NCI-H524 (cell line): ENCODE measurements at regions not wholly inside any gene's neighbourhood (a gene's known extent, or its start where the extent isn't known, plus 50 kb on each side); places are given as distances from the start of the nearest gene placed in this dataset.

Experiments used
- DNase-seq, 2 experiments: peaks; one replicate each; lab custom pipeline; 2025; lab: John Stamatoyannopoulos, UW

DNA sequence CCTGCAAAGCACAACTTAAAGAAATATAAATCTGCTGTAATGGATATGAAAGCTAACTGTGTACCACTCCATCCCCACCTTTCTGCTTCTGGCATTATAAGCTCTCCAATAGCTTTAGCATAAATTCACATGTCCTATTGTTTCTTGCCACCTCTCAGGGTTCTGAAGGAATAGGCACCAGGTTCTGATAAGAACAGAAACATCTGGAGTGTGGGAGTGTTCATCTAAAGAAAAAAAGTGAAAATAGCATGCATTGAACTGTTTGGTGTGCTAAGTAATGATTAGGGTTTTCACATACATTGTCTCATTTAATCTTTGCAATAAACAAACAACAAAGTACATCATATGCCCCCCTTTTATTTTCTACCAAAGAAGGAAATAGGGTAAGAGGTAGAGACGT is 72.3 kb downstream of the FAM76B start:
- DNase-seq, result no peak

DNA sequence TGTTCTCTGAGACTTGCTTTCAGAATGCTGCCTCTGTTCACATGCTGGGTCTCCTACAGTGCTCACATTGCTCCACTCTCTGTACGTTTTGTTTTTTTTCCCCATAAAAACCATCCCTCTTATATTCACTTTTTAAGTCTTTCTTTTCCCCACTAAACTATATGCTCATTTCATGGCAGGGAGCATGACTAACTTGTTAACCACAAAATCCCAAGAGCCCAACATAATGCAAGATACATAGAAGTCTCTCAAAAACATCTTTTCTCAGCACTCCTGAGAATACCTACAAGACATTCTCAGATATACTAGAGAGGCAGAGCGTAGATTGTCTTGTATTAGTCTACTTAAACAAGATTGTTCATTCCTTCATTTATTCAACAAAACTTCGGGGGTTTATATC is 73.3 kb downstream of the FAM76B start:
- no peak for DNase-seq

DNA sequence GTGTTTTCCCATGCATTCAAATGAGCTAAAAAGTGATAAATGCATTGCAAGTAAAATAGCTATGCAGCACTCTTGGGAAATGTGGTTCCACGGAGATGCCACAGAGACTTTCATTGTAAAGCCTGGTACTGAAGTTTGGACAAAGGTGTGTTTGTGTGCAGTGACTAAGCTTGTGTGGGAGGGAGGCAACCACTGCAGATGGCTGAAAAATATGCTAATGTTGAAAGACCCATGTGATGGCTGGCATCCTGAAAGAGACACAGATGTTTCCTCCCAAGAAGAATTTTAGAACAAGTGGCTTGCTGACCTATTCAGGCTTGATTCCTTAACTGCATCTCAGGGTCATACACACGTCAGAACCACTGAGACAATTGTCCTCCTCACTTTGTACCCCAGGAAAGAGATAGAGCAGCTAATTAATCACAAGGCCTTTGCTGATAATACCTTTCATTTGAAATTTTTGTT is 73.8 kb downstream of the FAM76B start:
- no peak for DNase-seq

DNA sequence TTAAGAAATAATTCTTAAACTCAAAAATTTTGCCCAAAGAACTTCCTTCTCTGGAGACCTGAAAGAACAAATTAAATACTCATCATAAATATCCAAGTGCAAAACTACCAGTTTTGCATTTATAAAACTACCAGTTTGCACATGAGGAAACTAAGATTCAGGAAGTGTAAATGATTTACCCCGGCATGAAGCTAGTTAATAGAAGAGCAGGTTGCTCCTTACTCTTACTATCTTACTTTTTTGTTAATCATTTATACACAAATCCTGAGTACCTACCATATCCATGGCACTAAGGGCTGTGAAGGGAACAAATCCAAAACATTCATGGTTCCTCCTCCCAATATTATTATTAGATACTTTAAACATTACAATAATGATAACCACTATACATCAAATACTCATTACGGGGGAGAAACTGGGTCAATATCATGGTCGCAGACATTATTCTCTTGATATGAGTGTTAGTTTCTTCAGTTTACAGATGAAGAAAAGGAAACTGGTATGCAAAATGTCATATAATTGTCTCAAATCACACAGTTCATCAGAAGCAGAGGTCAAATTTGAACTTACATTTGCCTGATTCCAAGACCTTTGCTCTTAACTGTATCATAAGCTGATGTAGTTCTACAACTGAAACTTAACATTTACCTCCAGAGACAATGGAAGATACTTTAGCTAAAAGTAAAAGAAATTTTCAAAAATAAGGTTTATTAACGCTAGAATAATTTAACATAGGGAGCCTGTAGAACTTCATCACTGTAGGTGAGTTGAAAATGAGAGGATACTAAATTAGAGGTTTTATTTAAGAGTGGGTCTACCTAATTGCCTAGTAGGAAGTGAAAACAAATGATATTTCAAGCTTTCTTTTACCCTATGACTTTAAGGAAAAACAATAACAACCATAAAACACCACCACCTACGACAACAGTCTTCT is 74.5 kb downstream of the FAM76B start:
- DNase-seq, result no peak

DNA sequence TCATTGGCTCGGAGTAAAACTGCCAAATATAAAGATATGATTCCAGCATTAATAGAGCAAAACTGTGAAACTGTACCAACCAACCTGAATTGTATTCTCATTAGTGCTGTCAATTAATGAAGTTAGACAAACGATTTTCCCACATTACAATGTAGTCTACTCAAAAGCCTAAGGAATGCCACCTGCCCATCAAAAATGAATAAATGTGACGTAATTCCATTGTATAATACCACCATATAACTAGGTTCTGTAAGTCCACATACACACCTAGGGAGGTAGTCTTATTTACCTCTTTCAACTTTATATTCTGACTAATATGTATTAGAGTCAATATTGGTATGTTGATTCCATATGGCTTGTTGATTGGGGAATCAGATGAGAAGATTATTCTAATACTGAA is 76.2 kb downstream of the FAM76B start:
- no peak for DNase-seq

DNA sequence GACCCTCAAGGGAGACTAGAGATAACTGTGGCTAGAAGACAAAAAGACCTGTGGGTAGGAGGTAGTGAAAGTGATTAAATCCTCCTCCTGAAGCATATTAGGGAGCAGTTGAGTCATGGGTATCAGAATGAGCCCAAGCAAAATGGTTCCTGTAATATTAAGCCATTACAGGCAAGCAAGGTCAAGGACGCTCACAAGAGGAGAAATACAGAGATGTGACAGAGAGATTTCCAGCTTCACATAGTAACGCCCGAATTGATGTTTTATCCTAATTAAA is 77.7 kb downstream of the FAM76B start:
- no peak for DNase-seq

DNA sequence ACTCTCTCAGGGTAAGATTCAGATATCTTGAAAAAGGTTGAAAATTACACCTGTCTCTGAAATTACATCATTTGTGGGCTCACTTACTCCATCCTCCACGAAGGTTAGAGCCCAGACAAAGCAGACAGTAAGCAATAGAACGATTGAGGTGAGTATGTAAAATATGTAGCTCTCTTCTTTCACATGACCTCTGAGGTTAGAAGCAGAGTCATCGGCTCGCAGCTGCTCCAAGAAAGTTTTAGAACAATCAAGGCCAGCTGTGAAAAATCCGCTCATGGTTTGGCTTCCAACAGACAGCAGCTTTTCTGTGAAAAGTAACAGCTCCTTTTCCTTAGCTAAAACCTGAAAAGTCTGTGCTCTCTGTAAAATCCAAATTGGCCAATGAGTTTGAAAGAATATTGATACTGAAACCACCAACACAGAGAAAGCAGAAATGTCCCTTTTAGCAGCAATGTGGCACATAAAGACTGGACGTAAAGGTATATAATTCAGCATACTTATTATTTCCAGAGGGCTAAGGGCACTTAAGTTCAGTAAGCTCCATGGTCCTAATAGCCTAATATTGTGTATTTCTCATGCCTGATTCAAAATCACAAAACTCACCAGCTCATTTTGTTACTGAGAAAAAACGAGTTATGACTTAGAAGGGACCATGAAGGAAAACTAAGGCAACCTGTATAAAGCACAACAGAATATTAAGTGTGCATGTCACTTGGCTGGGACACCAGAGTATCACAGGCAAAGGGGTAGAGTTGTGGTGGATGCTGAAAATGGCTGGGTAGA is 78.2 kb downstream of the FAM76B start:
- no peak for DNase-seq

DNA sequence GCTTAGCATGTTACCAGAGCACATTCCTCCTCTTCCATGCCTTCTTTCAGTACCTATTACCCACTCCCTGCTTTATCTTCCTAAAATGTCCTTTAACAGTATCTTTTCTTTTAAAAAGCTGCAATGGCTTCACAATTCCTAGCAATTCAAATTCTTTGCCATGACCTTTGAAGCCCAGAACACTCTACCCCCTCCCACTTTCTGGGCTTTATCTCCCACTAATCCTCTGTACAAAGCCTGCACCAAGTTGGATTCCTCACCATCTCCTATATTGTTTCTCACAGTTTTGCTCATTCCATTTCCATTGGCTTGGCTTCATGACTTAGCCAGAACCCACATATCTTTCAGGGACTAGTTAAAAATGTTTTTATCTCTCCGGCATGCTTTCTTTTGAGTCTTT is 80.9 kb downstream of the FAM76B start:
- DNase-seq, result no peak

DNA sequence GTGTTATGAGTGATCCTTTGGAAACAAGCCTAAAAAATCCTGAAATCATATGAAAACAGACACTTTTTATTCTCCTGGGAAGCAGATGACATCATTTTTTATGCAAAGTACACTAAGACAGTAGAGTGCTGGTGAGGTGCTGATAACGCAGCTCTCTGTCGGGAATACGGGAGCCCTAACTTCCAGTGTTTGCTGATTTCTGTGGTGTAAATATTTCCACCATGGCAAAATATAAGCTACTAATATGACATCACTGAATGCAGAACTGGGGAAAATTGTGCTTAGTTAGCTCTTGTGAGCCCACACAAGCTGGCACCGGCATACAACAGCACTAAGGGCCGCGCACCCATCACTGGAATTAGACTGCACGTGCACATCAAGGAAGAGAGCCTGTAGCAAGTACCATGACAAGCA is 82.6 kb downstream of the FAM76B start:
- no peak for DNase-seq

DNA sequence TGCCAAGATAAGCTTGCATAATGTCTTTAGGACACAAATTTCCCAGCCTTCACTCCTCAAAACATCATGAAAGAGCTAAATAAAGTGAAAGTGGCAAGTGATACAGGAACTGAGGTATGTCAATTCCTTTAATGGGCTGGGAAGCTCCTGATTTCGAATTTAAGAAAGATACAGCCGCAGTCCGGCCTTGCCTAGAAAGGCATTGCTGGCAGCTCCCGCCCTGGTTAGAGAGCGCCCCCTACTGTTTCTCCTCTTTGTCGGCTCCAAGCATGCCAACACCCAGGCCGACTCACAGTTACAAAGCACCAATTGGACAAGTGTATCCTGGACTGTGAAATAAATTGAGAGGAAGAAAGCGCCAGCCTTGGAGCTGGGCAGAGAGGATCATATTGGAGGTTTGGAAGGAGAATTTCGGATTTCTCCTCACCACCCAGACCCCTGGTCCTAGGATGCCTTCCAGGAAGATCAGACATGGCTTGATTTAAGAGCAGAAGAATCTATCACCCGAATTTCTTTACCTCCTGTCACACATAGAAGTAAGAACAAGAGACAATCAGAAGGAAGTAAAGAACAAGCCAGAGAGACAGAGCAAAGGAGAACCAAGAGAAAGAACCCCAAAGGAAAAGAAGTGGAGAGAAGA is 84.0 kb downstream of the FAM76B start:
- DNase-seq, result peak; percentile 64 to 81

DNA sequence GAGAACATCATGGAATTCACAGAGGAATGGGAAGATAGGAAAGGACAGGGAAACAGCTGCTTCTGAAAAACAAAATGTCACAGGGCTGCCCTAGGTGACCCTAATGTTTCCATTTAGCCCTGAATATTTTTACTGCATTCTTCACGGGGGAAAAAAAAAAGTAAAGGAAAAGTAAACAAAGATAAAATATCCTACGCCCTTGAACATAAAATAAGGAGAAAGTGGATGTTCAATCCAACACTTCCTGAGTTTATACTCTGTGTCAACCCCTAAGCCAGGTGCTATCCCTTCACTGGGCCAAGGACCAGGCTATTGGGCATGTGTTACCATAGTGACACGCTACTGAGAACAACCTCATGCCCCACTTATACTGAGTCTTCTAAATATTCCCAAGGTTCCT is 84.7 kb downstream of the FAM76B start:
- DNase-seq, result peak in 1 of 2 experiments; percentile 60

DNA sequence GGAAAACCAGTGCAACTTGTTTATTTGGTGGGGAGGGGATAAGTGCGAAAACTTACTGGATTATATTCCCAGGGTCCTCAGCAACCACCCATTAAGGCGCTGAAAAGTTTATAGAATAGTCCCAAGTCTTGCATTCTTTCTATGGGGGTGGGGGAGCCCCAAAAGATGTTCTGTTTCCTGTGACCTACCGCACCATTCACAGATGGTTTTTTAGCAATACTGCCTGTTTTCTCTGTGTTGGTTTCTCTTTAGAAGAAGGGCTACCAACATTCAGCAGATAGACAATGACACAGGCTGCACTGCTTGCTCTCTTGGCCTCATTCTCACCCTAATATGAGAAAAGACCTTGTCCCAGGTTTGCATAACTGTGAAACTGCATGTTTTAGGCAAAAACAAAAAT is 86.5 kb downstream of the FAM76B start:
- DNase-seq, result no peak

DNA sequence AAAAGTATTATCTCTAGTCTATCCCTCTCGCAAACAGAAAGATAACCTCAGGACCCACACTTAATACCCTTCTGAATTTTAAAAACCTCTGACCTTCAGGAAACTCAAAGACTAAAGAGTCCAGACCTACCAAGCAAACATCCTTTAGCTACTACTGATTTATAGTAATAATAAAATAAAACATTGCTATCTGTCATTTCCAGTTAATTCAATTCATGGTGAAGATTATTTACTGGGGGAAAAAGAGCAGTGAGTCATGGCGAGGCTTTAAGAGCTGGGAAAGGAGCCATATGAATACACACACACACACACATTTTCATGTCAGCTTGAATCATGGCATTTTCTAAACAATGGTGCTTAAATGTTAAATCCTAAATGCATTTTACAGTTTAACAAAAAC is 87.1 kb downstream of the FAM76B start:
- DNase-seq, result no peak

DNA sequence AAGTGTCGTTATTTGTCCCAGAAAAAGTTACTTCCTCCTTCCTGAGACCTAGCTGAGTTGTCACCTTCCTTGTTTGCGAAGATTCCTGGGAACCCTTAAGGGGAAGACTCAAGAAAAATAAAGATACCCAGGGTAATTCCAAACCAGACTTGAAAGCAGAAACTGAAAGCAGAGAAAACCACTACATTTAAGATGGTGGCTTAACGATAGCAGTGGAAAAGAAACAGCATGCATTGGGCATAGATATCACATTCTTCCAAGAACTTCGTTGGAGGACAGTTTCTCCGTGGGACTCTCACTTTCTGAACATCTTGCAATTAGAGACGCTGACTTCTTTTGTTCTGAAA is 89.1 kb downstream of the FAM76B start:
- DNase-seq, result no peak

DNA sequence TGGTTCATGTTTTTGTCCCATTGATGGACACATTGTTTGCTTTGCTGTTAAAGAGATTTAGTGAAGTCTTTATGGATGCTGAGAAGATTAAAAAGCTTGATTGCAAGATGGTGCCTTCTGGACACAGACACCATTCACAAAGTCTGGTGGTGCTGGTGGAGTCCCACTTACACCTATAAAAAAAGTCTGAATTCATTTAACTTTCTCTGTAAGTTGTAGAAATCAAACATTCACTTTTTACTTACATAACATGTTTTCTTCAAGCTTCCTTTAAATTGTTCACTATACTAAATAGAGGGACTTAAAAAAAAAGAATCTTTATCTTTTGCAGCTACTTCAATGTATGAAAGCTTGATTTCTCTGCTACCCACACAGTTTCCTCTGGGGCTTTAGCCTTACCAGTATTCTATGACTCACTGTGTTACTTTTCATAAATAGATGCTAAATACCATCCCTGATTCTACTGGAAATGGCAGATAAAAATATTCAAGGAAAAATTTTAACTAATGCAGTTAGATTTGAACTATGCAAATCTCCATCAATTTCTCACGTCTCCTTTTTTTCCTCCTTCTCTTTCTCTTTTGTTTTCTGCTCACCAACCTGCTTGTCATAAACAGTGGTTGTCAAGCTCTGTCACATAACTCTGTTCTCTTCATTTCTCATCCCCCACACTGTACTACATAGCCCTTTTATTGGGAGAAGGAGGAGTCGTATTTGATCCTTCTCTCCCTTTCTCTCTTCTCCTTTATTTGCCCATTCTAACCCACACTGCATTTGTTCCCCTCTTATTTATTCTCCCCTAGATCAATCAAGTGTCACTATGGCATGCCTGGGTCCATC is 89.7 kb downstream of the FAM76B start:
- DNase-seq, result peak; percentile 8 to 68

DNA sequence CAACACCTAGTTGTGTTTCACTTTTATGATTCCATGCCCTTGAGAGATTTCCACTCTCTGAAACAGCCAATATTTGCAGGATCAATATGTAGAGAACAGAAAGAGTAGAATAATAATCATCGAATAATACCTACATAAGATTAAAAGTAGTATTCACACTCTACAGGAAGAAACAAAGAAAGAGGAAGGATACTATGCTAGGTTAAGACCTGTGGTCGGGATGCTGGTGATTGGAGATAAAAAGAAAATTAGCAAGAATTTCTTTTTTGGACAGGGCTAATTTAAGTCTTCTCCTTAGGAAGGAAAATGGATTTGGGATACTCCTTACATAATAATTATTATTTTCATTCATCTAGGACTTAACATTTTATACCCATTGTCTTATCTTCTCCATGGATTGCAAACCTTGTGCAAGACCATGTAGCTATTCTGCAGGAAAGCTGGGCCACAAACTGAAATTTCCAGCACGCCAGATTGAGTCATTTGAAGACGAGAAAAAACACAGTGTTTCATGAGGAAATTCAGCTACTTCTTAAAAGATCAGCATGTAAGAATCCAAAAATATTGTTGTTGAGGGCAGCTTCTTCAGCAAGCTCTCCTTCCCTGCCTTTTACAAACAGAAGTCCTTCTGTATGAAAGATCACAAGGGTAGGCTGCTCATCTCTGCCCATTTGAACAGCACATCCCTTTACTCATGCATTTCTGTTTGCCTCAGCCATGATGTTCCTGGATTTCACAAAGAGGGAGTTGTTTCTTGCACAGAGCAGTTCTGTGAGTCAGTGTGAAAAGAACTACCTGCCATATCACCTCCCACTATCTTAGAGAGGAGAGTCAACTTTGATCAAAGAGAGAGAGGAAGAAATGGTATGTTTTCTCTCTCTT is 90.7 kb downstream of the FAM76B start:
- DNase-seq, result no peak

DNA sequence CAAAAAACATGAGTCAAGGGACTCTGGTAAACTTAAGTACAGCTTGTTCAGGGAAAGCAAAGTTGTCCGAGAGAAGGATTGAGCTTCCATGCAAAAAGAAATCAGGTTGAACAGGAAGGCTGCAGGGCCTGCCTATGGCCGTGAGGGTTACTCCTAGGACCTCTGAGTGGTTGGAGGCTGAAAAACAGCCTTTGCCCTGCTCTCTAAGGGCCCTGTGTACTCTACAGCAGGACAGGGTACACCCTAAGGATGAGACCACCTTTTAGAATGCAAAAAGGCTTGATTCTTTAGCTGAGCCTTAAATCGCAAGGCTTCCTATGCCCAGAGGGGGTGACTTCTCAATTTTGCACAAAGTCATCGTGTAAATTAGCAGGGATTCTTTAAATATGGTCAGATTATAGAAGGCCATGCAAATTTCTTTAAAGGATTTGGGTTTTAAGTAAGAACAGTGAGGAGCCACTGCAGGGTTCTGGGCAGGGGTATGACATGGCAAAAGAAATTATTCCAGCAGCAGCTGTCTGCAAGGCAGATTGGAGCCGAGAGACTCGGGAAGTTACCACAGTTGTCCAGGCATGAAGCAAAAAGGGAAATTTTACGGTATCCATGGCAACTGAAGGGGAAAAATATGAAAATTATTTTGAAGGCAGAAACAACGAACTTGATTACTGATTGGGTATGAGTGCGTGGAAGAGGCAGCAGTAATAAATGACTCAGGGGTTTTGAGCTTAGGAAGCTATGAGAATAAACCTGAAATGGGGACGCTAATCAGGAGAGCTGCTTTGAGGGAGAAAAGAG is 91.8 kb downstream of the FAM76B start:
- DNase-seq, result no peak

DNA sequence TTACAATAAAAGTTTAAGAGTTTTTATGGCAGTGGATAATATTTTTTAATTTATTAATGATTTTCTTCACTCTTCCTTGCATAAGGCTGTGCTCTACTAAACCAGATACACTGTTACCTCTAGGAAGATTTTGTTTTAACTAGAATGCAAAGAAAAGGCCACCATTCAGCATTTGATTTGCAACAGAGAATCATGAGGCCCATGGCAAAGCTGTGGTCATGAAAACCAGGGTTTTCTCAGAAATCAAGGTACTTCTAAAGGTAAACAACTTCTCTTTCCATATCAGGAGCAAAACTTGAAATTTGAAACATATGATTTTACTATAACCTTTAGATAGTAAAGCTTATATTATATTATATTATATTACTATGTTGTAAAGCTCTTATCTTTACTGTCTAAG is 94.4 kb downstream of the FAM76B start:
- DNase-seq, result no peak

DNA sequence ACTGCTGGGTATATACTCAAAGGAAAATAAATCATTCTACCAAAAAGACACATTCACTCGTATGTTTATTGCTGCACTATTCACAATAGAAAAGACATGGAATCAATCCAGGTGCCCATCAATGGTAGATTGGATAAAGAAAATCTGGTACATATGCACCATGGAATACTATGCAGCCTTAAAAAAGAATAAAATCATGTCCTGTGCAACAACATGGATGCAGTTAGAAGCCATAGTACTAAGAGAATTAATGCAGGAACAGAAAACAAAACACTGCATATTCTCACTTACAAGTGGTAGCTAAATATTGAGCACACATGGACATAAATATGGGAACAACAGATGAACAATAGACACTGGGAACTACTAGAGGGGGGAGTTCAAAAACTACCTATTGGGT is 96.3 kb downstream of the FAM76B start:
- no peak for DNase-seq
